ENCODE measurements at regions not wholly inside any gene's neighbourhood (a gene's known extent, or its start where the extent isn't known, plus 50 kb on each side); places are given as distances from the start of the nearest gene placed in this dataset.

DNA sequence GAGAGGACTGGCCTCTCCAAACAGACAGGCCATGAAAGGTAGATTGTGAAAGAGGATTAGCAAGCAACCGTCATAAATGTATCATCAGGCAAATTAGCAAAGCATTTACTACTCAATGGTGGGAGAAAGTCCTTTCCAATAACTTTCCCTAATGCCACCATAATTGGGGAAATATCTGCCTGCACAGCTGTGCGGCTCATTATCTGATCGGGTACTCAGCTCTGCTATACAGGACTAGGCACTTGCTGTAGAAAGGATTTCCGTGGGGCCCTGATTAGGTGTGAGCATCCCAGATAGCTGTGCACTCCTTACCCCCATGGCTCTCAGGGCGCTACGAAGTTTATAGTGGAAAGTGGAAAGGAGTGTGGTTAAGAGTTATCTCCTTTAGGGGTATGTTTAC is 309.7 kb upstream of the PLET1 start:
- Histone ChIP-seq H3K9me3 (no peaks in the 10 kb centered on the region), H3K36me3 (no peaks in the 10 kb centered on the region), H3K27ac (no peak overlapping the region), H3K4me1 (peaks cover 0 to 13% (median 0%) of the 10 kb centered on the region in 3 donors), H3K4me3 (no peak overlapping the region), H3K27me3 (no peaks in the 10 kb centered on the region)
- WGBS, 2 donors (ENCODE audit: low coverage in 1 of 2): 67 to 87% methylated on average over 5 to 6 of the region's 6 CpGs
- no peak for ATAC-seq
- TF ChIP-seq POLR2AphosphoS5 (IDR thresholded peaks at IDR 0.05) (no peak), POLR2A (IDR thresholded peaks at IDR 0.05) (no peak), EP300 (IDR thresholded peaks at IDR 0.05) (no peak)
- TF ChIP-seq, protein P1, sequence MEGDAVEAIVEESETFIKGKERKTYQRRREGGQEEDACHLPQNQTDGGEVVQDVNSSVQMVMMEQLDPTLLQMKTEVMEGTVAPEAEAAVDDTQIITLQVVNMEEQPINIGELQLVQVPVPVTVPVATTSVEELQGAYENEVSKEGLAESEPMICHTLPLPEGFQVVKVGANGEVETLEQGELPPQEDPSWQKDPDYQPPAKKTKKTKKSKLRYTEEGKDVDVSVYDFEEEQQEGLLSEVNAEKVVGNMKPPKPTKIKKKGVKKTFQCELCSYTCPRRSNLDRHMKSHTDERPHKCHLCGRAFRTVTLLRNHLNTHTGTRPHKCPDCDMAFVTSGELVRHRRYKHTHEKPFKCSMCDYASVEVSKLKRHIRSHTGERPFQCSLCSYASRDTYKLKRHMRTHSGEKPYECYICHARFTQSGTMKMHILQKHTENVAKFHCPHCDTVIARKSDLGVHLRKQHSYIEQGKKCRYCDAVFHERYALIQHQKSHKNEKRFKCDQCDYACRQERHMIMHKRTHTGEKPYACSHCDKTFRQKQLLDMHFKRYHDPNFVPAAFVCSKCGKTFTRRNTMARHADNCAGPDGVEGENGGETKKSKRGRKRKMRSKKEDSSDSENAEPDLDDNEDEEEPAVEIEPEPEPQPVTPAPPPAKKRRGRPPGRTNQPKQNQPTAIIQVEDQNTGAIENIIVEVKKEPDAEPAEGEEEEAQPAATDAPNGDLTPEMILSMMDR (IDR thresholded peaks at IDR 0.05): no peak

DNA sequence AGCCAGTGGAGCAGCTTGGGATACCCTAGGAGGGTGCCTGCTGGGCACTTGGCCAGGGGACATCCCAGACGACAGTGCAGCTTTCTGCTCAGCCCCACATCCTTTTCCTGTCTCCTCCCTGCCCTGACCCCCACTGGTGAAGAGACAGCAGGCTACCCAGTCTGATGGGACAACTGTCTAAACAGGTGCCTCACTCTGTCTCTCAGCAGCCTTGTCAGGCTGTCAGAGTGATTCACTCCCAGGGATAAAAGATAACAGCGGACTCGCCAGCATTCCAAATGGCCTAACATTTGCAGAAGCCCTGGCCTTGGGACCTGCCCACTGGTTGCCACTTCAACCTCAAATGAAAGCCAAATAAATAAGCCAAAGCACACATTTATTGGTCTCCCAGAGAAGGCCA is 318.6 kb upstream of the PLET1 start:
- no peaks in the 10 kb centered on the region for H3K36me3 ChIP-seq
- H3K4me1 ChIP-seq: peaks cover 0 to 26% (median 0%) of the 10 kb centered on the region in 3 donors
- TF ChIP-seq POLR2A (IDR thresholded peaks at IDR 0.05): no peak
- TF ChIP-seq EP300 (IDR thresholded peaks at IDR 0.05): no peak
- TF ChIP-seq POLR2AphosphoS5 (IDR thresholded peaks at IDR 0.05): no peak
- TF ChIP-seq, protein P1 (IDR thresholded peaks at IDR 0.05): no peak
- H3K4me3 ChIP-seq: no peak overlapping the region
- H3K27me3 ChIP-seq: no peaks in the 10 kb centered on the region
- WGBS, 2 donors (ENCODE audit: low coverage in 1 of 2): no CpG with 5 or more reads among the region's 3 CpGs
- ATAC-seq: no peak
- no peaks in the 10 kb centered on the region for H3K9me3 ChIP-seq
- no peak overlapping the region for H3K27ac ChIP-seq

- Histone ChIP-seq H3K4me3 (no peak overlapping the region), H3K27ac (peak overlapping the region in 2 of 4 donors; percentile 45 to 53), H3K27me3 (no peaks in the 10 kb centered on the region), H3K4me1 (peaks cover 0 to 26% (median 0%) of the 10 kb centered on the region in 3 donors), H3K9me3 (no peaks in the 10 kb centered on the region), H3K36me3 (no peaks in the 10 kb centered on the region)
- TF ChIP-seq POLR2A (IDR thresholded peaks at IDR 0.05) (no peak), POLR2AphosphoS5 (IDR thresholded peaks at IDR 0.05) (peak; percentile 65), EP300 (IDR thresholded peaks at IDR 0.05) (no peak)
- TF ChIP-seq, protein P1 (IDR thresholded peaks at IDR 0.05): no peak
- ATAC-seq: no peak
Observed at GRCh38 chr11:112580864-112581263, 320.2 kb upstream of the PLET1 start.

- Histone ChIP-seq H3K9me3 (no peaks in the 10 kb centered on the region), H3K4me1 (peaks cover 0 to 26% (median 0%) of the 10 kb centered on the region in 3 donors), H3K27ac (peak overlapping the region in 2 of 4 donors; percentile 45 to 53), H3K36me3 (no peaks in the 10 kb centered on the region), H3K4me3 (no peak overlapping the region), H3K27me3 (no peaks in the 10 kb centered on the region)
- WGBS, 2 donors (ENCODE audit: low coverage in 1 of 2): 69 to 79% methylated on average over 3 to 4 of the region's 4 CpGs
- TF ChIP-seq POLR2AphosphoS5 (IDR thresholded peaks at IDR 0.05) (no peak), POLR2A (IDR thresholded peaks at IDR 0.05) (no peak), EP300 (IDR thresholded peaks at IDR 0.05) (no peak)
- TF ChIP-seq, protein P1 (IDR thresholded peaks at IDR 0.05): no peak
- ATAC-seq: no peak
Observed at GRCh38 chr11:112581747-112582146, 321.1 kb upstream of the PLET1 start.

DNA sequence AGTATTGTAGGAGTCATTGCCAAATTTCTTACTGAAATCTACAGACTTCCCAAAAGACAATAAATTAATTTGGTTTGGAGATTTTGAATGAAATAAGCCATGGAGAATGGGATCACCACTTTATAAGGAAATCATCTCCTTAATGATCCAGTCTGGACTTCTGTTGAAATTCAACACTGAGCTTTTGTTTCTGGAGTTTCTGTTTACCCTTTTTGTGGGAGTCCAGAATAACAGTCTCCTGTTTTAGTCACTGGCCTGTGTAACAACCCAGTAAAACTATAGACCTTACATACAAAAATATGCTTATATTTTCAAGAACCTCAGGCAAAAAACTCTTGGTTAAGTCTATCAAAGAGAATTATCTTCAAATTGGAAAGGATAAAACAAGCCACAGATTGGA is 321.7 kb upstream of the PLET1 start:
- H3K36me3 ChIP-seq: no peaks in the 10 kb centered on the region
- TF ChIP-seq, protein P1 (IDR thresholded peaks at IDR 0.05): no peak
- TF ChIP-seq POLR2A (IDR thresholded peaks at IDR 0.05): no peak
- no peak for TF ChIP-seq EP300 (IDR thresholded peaks at IDR 0.05)
- no peak for TF ChIP-seq POLR2AphosphoS5 (IDR thresholded peaks at IDR 0.05)
- H3K4me3 ChIP-seq: no peak overlapping the region
- no peak for ATAC-seq
- H3K4me1 ChIP-seq: peaks cover 0 to 26% (median 0%) of the 10 kb centered on the region in 3 donors
- H3K9me3 ChIP-seq: no peaks in the 10 kb centered on the region
- H3K27ac ChIP-seq: peak overlapping the region in 3 of 4 donors; percentile 20 to 53 (median 45)
- no peaks in the 10 kb centered on the region for H3K27me3 ChIP-seq
